ENCODE measurements at regions not wholly inside any gene's neighbourhood (a gene's known extent, or its start where the extent isn't known, plus 50 kb on each side); places are given as distances from the start of the nearest gene placed in this dataset.

DNA sequence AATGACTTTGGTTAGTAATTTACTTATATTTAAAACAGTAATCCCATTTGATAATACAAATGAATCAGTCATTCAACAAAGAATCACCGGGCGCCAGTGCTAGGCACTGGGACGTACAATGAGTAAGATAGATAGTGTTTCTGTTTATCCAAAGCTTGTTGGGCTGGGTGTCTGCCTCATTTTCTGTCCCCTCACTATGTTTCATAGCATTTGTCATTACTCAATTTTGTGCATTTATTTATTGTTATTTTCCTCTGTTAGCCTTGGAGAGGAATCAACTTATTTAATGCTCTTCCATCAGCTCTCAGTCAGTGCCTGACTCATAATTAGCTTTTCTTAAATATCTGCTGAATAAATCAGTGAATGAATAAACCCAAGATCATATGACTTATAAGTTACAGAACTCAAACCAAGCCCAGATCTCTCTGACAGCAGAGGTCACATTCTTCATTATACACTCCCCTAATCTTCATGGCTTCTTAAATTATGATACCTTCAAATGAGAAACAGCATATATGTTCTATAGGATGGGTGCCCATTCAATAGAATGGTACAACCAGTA, 86.2 kb downstream of the TSPAN8 start:
- no peak for TF ChIP-seq CTCF (IDR thresholded peaks at IDR 0.05)
- TF ChIP-seq POLR2A (IDR thresholded peaks at IDR 0.05), result no peak

Measured in adrenal gland (tissue), 5 donors.